Glomerular visceral epithelial cell (primary cell): ENCODE measurements at regions not wholly inside any gene's neighbourhood (a gene's known extent, or its start where the extent isn't known, plus 50 kb on each side); places are given as distances from the start of the nearest gene placed in this dataset.

Experiments
- DNase-seq: peaks from one replicate; pipeline ENCODE4 v3.0.0-alpha.2; 2016; ENCODE audit errors: extremely low spot score

GRCh38 chr4:177047851-177048174 is 255.1 kb upstream of the VEGFC start:
- DNase-seq = no peak

DNA sequence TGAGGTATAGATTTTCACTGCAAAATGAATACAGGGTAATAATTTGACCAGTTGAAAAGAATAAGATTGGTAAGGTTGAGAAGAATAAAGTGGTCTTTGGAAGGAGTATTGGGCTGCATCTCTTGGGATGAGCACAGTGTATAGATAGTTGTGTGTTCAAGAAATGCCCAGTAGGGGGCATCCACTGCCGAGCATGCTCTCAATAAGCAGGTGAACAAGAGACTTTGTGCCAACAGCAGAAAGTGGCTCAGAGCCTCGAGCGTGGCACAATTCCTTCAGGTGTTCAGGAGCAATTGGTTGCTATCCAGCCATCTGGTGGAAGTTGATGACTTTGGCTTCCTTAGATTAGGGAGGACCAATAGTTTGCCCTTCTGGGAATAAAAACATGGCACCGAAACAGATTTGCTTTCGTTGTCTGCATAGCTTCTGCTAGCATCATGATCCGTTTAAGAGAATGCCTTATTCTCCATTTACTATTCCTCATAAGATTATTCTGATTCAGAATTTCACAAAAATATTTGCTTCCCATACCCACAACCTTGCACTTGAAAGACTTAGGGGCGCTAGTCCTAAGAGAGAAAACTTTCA is 258.1 kb upstream of the NEIL3 start:
- DNase-seq = peak; percentile 26

- DNase-seq = no peak
Observed at GRCh38 chr4:177052211-177052934, 257.3 kb upstream of the NEIL3 start.

- DNase-seq = no peak
Observed at GRCh38 chr4:177057186-177057585, 252.5 kb upstream of the NEIL3 start.

DNA sequence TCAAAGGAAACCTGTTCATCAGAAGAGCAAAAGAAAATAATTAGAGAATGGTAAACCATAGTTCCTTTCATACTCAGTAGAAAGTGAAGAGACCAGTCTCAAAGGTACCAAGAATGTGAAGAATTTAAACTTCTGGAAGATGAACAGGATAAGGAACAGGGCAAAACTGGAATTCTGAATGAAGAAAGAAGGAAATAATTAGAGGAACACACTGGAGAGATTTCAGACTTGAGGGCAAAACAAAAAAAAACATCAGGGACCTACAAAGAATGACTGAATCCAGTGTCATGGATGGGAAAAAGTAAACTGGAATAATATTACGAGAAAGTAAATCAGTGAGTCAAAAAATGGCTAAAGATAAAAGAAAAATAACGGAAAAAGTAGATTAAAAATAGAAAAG is 245.6 kb upstream of the NEIL3 start:
- DNase-seq = no peak

DNA sequence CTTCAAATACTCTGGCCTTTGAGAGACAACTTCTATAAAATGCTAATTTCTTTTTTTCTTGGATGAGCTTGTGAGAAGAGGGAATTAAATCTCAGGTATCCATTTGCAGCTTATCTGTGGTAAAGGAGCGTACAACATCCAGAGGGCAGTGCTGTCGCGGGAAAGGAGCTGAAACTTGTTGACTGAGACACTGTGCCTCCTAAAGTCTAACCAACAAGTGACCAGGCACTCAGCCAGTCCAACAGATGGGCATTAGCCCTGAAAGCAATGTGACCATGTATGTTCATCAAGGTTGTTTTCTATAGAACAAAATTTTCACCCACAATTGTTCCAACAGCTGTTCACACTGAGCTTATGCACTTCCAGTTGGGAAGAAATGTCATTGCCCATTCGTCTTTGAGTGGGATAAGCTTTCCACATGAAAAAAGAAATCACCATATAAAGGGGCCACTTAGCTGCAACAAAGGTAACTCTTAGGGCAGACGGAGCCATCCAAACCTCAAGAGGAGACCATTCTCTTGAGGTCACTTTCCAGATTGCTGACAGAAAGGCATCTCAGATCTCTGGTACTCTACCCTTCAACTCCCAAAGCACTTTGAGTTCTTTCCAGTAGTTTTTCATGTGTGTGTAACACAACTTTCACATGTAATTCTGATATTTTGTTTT is 244.8 kb upstream of the NEIL3 start:
- DNase-seq = no peak

GRCh38 chr4:177066746-177067145 is 242.9 kb upstream of the NEIL3 start:
- DNase-seq = no peak

- no peak for DNase-seq
Observed at GRCh38 chr4:177070533-177071058, 239.1 kb upstream of the NEIL3 start.

GRCh38 chr4:177077095-177077971 is 232.3 kb upstream of the NEIL3 start:
- DNase-seq = no peak

DNA sequence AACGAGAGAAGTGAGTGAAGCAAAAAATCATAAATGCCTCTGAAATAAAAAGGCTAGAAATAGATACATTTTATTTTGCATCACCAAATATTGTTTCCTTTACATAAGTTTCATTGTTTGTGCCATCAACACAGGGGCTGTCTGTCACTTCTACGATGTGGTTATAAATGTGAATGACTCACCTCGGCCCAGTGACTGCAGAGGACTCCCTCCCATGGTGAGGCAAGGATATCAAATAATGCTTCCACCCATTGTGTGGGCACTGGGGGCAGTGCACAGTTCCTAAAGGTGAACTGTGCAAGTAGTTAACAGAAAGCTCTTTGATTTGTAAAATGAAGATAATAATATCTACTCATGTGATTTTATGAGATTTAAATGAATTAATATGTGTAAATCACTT is 230.3 kb upstream of the NEIL3 start:
- peak; percentile 5 for DNase-seq

DNA sequence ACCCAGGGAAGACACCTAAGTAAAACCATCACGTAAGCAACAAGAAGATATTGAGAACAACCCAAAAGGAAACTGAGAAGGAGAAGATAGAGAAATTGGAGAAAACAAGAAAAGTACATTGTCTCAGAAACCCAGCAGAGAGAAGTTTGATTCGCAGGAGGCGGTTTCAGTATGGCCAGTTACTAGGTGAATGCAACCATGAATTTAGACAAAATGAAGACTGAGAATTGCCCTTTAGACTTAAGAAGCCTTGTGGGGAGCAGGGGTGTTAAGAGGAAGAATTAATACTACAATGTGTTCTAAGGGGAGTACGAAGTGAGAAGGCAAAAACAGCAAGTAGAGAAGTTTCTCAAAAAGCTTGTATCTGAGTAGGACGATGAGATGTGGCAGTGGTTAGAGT is 229.3 kb upstream of the NEIL3 start:
- no peak for DNase-seq

- DNase-seq = no peak
Observed at GRCh38 chr4:177087060-177087459, 222.6 kb upstream of the NEIL3 start.

DNA sequence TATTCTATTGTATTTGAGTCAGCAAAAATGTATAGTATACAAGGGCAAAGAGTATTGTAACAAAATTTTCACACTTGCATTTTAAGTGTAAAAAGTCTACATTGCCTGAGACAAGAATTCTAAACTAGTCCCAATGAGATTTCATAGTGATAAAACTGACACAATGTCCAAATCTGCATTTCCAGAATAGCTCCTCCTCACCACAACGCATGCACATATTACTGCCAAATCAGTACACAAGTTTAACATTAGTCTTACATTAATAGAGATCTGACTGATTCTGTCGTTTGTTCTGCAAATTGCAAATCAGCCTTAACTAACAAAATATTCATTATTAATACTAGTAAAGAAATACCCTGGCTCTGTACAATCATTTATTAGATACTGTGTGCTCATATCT is 222.2 kb upstream of the NEIL3 start:
- no peak for DNase-seq

GRCh38 chr4:177091515-177091914 is 218.2 kb upstream of the NEIL3 start:
- DNase-seq = no peak

DNA sequence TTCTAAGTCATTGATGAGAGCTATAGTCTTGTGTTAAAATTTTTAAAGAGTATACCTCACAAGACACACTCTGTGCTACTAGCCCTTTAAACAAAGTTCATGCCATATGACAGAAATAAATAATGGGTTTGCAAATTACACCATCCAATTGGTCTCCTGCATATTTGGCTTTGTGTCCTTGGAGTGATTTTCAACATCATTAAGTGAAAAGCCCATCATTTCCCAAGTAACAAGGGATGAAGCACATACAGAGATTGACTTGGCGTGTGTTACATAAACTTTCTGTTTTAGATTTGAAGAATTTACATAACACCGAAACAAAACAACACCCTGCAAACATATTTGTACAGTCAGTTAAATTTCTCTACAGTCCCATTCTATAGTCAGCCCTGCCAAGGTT is 216.9 kb upstream of the NEIL3 start:
- DNase-seq = no peak

- no peak for DNase-seq
Observed at GRCh38 chr4:177093964-177094363, 215.7 kb upstream of the NEIL3 start.

- no peak for DNase-seq
Observed at GRCh38 chr4:177097291-177097690, 212.4 kb upstream of the NEIL3 start.

GRCh38 chr4:177099211-177099610 is 210.5 kb upstream of the NEIL3 start:
- no peak for DNase-seq

- no peak for DNase-seq
Observed at GRCh38 chr4:177100307-177100706, 209.4 kb upstream of the NEIL3 start.

DNA sequence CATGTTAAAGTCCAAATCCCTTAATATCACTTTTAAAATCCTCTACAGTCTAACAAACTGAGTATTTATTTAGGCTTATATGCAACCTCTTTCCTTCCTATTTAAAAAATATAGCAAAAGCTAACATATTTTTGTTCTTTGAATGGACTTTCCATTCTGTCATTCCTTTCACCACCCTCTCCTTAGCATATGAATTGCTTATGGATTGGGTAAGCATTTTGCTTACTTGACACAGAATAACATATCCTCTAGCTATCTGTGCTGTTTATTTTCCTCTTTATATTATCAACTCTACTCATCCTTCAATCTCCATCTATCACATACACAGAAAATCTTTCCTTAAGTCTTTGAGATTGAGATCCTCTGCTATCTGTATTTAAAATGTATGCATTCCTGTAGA is 206.1 kb upstream of the NEIL3 start:
- DNase-seq = no peak

DNA sequence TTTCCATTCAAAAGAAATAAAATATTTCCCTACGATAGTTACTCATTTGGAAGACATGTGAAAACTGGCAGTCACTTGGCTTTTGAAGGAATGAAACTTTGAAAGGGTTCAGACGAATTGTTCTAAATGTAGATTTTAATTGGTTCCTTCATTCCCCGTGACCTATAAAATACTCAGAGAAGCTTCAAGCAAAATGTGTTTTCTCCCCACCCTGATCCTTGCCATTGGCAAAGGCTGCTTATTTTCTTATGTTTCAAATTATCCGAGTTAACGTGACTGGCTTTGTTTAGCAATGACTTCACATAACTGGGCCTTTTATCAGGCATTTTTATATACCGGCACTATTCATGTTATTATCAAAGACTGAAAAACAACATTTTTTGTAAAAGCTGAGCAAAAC is 204.1 kb upstream of the NEIL3 start:
- DNase-seq = no peak

DNA sequence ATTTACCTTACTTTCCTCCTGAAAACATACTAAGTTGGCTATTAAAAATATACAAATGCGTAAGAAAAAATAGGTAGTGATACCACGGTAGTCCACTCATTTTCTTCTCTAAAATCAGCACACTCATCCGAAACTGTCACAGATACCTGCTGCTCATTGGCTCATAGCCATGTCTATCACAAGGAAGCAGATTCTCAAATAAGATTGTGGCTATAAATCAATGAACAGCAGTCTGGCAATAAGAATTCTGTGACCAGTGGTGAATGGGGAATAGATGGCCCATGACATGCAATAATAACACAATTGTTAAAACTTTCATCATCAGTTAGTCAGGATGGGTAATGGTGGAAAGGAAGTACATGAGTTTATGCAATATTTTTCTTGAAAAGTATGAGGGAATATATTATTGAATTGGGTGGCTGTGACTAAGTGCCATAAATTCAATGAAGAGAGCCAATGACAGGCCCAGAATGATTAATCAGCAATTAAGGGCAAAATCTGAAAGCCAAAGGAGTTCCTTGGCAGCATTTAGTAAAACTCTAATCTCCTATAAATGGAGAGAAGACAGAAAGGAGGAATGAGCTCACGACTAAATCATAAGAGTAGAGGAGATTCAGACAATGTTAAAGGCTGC is 202.3 kb upstream of the NEIL3 start:
- no peak for DNase-seq
